GM18868 (cell line): ENCODE measurements at regions not wholly inside any gene's neighbourhood (a gene's known extent, or its start where the extent isn't known, plus 50 kb on each side); places are given as distances from the start of the nearest gene placed in this dataset.

Source experiments
- ATAC-seq: cut with Tn5 transposase; IDR thresholded peaks from one replicate; pipeline ENCODE4 v1.9.1; 2021; ENCODE audit warnings: mild to moderate bottlenecking, moderate library complexity; ENCODE audit not compliant: unreplicated experiment

DNA sequence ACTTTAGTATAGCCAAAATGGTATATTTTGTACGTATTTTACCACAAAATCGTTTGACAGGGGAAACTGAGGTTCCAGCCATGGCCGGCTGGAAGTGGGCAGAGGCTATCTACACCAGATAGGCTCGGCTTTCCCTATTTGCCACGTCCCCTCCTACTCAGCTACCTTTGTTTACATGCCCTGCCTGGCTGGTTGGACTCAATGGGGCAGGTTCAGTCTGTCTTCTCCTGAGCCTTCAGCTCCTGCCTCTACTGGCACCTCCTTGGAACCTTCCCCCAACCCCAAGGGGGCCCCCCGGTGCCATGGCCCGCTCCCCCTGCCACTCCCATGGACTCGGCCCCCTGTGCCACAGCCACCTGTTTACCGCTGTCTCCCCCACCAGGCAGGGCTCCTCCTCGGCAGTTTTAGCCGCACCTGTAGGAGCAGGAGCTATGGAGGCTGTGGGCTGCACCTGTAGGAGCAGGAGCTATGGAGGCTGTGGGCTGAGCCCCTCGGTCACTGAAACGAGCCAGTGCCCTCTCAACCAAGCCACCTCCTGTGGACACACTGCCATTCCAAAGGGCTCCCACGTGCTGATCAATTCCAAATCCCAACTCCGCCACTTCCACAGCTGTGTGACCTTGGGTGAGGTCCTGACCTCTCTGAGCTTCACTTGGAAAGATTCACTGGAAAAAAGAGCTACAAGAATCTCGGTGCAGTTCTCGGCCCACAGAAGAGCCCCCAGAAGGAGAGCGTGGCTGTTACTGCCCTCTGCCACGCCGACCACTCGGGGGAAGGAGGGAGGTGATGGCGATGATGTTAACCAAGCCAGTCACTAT, 62.2 kb downstream of the NCOR2 start:
- ATAC-seq = no peak

DNA sequence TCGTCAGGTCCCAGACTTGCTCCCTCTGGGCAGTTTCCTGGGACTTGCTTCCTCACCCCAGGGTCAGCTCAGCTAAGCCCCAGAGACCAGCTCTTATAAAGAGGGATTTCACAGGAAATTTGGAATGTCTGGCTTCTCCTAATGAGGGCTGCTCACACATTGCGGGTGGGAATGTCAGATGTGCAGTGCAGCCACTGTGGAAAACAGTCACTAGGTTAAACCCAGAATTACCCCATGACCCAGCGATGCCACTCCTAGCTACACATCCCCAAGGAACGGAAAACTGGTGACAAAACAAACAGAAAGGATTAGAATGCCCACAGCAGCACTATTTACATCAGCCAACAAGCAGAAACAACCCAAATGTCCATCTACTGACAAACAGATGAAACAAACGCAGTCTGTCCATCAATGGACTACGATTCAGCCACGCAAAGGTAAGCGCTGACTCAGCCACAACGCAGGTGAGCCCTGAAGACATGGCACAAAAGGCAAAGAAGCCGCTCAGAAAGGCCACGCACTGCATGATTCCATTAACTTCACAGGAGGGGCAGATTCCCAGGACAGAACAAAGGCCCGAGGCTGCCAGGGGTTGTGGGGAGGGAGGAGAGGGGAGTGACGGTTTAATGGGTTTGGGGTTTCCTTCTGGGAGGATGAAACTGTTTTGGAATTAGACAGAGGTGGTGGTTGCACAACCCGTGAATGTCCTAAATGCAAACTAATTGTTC, 63.0 kb downstream of the NCOR2 start:
- no peak for ATAC-seq

DNA sequence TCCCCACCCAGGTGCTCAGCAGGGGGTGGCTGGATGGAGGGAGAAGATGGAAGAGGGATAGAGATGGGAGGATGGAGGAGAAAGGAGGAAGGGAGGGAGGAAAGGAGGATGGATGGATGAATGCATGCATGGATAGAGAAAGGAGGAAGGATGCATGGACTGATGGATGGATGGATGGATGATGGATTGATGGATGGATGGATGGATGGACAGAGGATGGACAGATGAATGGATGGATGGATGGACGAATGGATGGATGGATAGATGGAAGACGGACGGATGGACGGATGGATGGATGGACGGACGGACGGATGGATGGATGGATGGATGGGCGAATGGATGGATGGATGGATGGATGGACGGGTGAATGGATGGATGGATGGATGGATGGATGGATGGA, 64.1 kb downstream of the NCOR2 start:
- ATAC-seq = no peak

DNA sequence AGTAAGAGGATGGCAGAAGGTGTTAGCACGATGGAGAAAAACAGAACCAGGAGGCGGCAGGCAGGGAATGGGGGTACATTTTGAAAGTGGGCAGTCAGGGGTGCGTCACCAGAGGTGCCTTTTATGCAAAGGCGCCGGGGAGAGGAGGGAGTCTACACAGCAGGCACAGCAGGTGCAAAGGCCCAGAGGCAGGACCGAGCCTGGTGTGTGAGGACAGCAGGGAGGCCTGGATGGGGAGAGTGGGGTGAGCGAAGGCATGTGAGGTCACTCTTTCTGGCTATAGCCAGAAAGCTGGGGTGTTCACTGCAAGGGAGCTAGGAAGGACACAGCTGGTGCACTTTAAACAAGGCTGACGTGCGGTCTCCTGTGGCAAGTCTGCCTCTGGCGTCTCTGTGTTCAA, 65.0 kb downstream of the NCOR2 start:
- ATAC-seq = no peak

DNA sequence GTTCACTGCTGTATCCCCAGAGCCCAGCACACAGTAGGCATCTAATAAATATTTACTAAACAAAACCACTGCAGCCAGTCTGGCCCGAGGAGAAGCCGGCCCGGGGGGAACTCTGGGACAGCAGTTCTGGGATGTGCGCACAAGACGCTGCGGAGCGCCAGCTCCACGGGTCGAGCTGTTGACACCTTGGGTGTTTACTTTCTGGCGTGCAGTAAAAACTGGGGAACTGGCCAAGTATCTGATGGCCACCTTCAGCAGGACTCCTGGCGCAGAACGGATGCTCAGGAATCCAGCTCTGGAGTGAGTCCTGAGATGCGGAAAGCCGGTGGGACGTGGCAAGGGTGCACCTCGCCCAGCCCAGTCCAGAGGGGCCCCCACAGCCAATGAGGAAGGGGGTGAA, 65.6 kb downstream of the NCOR2 start:
- ATAC-seq = no peak

DNA sequence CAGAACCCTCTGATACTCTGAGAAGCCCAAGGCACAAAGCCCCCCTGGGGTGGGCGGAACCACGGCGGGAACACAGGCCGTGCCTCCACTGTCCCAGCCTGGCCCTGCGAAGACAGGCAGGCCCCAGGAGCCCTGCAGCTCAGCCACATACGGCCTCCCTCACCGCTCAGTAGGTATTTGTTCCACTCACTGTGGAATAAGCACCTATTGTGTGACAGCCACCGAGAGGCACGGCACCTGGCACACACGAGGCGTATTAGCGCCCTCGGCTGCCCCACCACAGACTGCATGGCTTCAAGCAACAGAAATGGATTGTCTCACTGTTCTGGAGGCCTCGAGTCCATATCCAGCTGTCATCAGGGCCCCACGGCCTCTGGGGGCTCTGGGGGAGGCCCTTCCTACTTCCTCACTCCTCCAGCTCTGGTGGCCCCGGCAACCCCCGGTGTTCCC, 66.3 kb downstream of the NCOR2 start:
- ATAC-seq = no peak

DNA sequence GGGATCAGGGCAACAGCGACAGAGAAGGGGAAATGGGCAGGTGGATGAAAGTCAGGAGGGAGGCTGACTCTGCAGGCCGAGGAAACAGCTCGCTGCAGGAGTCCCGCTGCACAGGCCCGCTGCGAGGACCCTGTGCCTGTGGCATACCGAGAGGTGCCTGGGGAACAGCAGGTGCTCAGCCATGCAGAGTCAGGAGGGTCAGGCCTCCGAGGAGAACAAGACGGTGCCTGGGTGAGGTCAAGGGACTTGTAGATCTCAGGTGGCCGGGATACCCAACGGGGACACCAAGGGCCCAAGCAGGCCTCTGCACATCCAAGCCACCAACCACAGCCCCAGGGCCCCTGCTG, 67.5 kb downstream of the NCOR2 start:
- no peak for ATAC-seq

DNA sequence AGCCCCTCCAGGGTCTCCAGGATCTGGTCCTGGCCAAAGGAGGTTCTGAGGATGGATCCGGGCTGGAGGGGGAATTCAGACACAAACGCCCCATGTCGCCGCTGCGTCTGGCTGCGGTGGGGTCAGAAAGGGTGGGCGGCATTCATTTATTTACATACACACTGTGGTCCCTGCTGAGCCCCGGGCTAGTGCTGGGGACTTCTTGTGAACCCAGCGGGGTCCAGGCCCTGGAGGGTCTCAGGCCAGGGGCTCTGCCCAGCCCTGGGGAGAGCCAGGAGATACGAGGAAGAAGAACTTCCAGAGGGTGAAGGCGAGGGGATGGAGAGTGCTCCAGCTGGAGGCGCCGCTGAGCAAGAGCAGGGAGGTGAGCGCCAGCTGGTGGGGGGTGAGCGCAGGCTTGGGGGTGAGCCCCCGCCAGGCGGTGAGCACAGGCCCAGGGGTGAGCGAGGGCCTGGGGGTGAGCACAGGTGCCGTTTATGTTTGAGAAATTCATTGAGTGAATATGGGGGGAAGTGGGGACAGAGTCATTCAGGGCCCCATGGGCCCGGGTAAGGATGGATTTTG, 68.1 kb downstream of the NCOR2 start:
- ATAC-seq = no peak

DNA sequence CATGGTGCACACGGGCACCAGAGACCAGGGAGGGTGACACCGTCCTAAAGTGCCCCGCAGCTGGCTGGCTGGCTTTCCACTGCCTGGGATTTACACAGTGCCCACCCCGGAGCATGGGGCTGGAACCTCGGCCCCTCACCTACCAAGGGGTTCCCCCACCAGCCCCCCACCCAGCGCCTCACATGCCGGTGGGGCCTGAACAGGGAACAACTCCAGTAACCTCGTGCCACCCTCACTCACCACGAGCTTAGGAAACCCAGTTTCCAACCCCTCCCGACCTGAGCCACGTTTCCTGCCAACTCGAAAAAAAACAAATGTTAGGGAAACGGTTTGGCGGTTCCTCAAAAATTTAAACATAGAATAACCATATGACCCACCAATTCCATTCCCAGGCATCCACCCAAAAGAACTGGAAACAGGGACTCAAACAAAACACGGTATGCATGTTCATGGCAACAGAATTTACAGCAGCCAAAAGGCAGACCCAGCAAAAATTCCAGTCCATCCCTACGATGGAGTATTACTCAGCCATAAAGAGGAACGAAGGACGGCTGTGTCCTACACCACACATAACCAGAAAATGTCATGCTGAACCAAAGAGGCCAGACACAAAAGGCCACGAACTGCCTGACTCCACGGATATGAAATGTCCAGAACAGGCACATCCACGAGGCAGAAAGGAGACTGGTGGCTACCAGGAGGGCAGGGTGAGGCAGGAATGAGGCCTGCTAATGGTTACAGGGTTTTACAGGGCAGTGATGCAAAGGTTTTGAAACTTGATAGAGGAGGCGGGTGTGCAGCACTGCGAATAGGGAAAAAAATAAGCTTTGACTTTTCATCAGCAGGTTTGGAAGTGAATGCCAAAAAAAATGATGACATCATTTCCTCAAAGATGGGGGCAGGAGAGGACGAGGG, 68.9 kb downstream of the NCOR2 start:
- ATAC-seq = no peak

DNA sequence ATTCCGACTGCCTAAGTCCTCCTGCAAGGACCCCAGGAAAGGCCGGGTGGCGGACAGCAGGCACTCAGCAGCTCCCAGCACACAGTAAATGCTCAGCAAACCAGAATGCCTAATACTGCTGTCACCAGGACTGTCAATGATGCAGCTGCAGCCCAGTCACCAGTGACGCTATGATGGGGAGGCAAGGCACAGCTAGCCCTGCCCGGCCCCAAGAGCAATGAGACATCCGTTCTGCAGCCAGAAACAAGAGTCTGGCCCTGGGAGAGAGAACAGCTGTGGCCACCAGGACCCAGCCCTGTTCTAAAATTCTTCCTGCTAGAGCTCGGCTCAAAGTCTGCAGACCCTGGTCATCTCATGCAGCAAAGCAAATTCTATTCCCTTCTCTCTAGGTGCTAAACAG, 69.8 kb downstream of the NCOR2 start:
- ATAC-seq = no peak

DNA sequence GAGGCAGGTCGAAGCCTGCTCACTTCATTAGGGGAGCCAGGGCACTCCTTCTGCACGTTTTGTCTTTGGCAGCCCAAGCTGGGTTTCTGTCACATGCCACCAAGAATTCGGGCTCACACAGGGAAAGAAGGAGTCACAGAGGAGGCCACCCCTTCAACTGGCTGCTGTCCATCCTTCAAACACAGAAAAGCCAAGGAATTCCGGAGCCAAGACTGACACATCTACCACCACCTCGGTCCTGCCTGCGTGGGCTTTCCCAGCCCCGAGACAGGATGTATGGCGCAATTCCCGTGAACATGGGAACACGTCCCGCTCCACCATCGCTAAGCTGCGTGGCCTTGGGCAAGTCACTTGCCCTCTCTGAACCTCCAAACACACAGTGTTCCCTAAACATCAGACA, 70.4 kb downstream of the NCOR2 start:
- ATAC-seq = no peak

DNA sequence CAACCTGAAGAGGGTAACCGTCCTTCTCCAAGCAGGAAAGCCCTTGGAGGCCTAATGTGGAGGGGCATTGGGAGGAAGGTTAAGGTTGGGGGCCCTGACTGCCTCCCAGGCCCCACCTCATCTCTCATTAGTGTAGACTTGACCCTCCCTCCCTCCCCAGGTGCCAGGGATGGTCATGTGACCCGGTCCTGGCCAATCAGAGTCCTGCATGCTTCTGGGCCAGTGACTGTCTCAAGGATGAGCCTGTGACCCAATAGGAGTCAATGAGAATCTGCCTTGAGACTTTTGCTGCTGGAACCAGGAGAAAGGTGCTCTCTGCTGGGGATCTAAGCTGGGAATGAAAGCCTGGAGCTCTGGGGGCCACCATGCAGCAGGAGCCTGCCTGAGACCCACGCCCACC, 70.8 kb downstream of the NCOR2 start:
- no peak for ATAC-seq

DNA sequence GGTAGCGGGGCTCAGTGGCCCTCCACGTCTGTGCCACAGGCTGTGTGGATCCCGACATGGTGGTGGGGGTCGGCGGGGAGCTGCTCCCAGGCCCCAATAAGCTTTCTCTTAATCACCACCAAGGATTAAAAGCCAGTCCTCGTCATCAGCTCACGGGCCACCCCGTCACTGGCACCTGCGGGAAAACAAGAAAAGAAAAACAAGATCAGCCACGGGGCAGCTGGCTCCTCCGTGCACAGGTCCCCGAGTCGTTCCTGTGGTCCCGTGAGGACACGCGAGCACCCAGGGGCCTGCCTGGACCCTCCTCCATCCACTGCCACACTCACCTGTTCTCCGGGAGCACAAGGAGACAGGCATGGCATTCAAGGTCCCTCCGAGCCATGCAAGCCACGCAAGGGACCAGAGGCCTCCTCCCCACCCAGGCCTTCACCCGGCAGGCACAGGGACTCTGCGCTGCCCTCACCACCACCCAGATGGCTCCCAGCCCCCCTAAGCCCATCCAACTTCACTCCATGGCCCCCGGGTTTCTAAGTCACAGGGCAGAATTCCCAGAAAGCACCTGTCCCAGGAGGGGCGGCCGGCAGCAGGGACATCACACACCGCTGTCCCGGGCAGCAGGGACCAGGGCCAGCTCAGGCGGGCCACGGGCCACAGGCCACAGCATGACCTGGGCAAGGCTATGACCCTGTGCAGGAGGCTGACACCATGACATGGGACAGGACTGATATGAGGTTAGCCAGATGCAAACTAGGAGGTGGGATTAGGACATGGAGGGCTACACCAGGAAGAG, 72.0 kb downstream of the NCOR2 start:
- ATAC-seq = no peak

DNA sequence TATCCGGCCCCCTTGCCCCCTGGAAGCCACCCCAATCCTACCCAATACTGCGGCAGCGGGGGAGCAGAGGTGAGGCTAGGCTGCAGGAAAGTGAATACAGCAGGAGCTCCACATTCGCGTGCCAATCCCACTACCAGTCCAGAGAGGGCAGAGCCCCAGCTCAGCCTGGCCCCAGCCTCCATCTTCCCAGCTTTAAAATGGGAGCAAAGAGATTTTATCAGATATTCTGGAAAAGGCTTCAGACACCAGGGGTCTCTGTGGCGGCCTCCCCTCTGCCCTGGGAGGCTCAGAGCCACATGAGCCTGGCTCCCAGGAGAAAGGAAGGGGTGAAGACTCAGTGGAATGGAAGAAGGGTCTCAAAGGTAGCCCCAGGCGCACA, 72.7 kb downstream of the NCOR2 start:
- ATAC-seq = no peak

DNA sequence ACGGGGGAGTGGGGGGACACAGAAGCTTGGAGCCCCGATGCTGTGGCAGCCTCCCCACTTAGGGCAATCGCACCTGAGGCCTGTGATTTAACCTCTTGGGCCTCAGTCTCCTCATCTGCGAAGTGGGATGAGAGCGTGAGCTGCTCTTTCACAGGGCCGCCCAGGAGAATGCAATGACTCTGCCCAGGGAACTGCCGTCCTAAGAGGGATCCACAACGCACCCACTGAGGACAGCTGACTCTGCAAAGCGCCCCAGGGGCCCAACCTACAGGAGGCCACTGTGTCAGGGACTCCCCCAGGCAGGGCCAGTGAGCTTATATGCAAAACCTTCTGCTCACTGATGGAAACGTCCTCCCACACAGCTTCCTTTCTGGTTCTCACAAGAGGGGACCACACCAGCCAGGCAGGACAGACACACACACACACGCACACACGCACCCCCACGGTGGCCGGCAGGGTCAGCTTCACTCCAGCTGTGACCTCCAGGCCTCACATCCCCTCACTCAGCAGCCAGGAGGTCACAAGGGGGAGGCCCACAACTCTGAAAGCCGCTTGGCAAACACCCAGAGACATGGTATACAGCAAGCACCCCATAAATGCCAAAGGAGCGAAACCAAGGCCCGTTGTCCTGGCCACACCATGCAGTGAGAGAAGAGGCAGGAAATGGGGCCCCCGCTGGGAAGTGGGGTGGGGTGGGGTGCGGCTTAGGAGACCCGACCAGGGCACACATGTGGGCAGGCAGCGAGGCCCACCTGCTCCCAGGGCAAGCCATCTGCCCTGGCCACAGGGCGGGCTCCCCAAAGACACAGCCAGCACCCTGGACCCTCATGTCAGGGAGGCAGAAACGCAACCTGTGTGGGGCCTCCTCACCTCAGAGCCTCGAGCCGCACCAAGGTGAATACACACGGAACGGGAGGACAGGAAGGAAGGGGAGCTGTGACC, 73.3 kb downstream of the NCOR2 start:
- peak; percentile 94 for ATAC-seq

DNA sequence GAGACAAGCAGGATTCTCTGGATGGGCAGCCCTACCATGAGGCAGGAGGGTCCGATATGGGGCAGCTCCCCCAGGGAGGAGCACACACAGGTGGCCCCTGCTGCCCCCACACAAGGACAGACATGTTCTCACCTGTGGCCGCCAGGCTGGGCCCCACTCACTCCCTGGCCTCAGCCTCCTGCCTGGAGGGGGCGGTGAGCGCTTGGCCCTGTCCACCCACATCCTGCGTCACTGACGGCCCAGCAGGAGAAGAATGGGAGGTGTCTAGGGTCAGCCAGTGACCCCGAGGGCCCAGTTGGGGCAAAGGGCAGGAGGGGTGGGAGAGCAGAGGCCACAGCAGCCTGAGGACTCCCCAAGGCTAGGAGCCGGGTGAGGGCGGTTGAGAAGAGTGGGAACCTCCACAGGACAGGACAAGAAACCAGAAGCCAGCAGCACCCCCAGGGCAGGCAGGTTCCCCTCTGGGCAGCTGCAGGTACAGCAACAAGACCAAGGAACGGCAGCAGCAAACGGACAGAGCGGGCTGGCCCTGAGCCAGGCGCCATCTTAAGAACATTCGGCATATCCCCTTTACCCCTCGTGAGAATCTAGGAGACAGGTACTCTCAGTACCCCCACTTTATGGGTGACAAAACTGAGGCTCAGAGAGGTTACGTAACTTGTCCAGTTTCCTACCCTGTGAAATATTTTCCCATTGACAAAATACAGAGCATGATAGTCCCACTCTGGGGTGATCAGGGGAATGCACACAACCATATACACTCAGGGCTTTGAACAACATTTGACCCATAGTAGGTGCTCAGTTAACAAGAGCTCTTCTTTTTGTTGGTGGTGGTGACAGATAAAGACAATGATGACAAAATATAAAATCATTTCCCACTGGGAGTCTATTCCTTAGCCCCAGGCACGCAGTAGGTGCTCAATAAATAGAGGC, 74.3 kb downstream of the NCOR2 start:
- no peak for ATAC-seq

DNA sequence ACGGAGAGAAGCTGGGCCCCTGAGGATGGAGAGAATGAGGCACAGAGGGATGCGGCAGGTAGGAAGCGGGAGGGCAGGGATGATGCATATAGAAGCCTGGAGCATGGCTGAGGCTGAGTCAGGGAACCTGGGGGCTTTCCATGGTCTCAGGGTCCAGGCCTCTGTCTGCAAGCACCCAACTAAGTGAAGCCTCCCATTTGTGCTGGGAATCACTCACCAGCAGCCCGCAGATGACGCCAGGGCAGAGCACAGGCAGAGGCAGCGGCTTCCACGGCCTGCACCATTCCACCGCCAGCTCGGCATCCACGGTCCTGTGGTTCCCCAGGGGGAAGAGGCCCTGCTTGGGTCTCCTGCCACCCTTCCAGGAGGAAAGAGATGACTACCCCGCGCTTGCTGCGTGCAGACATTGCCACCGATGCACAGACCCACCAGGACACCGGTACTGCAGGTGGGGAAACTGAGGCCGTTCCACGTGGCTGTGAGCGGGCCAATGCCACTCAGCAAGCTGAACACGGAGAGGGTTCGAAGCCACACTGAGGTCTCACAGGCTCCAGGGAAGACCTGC, 75.5 kb downstream of the NCOR2 start:
- no peak for ATAC-seq

DNA sequence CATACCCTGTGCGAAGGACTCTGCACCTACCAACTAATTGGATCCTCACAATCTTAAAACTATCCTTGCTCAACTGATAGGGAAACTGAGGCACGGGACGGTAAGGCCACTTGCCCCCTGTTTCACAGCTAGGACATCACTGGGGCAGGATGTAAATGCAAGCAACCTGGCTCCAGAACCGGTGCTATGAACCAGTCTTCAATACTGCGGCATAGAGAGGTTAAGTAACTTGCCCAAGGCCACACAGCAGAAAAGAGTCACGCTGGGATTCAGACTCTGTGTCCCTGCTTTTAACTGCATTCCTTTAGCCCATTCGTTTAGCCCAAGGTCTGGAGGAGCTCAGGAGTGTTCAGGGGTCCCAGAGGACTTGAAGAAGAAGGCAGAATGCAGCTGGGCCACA, 76.1 kb downstream of the NCOR2 start:
- ATAC-seq = no peak
